NCI-H748 (cell line): ENCODE measurements at regions not wholly inside any gene's neighbourhood (a gene's known extent, or its start where the extent isn't known, plus 50 kb on each side); places are given as distances from the start of the nearest gene placed in this dataset.
"Not testable (repeated sequence)": the region's sequence is repeated elsewhere in the genome, so short reads cannot be mapped to it uniquely, and the experiment has no call there.

Source experiments
- DNase-seq: peaks from one replicate; lab custom pipeline; 2025; ENCODE audit not compliant: unreplicated experiment; lab: John Stamatoyannopoulos, UW

- peak; percentile 52 for DNase-seq
Observed at GRCh38 chr10:130345728-130346127, 209.5 kb downstream of the GLRX3 start.

DNA sequence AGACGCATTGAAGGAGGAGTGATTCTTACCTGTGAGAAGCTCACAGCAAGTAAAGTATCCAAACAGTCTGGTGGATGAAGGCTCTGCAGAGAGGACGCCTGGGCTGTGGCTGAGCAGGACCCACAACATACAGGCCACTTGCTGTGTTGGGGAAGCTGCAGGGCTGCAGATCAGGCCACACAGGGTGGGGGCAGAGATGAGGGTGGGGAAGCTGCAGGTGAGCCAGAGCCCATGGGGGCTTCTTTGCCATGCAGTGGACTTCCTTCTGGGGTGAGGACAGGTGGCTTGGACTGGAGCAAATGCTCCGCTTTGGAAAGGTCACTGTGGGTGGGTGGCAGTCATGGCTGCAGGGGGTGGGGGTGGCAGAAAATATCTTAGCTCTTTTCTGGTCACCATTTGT lies 214.8 kb downstream of the GLRX3 start:
- DNase-seq: no peak

DNA sequence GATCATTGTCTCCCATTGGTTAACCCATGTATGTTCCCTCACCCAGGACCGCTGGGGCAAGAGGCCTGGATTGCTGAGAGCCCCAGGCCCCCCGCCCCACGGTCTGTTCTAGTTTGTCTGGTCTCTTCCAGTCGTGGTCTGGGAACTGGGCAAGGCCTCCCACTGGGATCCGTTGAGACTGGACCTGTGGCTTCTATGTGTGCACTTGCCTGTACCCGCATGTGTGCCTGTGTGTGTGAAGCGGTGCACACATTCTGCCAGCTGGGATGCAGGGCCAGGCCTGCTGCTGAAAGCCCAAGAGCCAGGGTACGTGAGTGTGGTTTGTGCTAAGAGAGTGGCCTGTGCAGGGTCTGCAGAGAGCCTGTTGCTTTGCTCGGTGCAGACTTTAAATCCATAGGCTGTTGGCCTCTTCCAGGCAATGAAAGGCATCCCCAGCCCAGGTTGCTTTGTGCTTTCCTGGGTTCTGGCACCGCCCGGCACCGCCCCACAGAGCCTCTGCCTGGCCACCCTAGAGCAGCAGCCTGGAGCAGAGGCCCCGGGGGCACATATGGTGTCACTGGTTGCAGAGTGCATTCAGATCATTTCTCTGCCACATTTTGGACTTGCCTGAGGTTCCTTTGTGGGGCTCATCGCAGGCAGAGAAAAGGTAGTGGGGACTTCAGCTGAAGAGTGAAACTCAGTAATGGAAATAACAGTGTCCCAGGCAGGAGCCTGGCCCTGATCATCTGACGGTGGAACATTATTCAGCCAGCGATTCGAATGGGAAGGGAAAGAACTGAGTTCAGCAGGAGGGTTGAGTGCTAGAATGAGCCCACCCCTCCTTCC lies 215.5 kb downstream of the GLRX3 start:
- no peak for DNase-seq

- no peak for DNase-seq
Observed at GRCh38 chr10:130352291-130352645, 216.1 kb downstream of the GLRX3 start.

- DNase-seq: peak; percentile 24
Observed at GRCh38 chr10:130353928-130354572, 217.9 kb downstream of the GLRX3 start.

DNA sequence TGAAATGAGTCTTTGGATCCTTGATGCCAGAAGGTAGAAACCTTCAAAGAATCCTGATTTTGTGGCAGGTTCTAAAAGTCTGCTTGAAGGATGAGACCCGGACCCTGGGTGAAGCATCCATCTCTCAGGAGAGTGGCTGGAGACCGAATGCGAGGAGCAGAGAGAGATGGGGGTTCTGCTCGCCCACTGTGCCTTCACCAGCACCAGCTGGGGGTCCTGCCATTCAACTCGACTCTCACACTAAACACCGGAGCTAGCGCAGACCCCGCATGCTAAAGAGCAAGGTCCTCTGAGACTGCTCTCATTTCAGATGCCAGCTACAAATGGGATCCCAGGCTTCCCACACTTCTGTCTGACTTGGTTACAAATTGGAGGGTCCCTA lies 218.4 kb downstream of the GLRX3 start:
- no peak for DNase-seq

GRCh38 chr10:130354976-130355795 lies 219.0 kb downstream of the GLRX3 start:
- DNase-seq: no peak

DNA sequence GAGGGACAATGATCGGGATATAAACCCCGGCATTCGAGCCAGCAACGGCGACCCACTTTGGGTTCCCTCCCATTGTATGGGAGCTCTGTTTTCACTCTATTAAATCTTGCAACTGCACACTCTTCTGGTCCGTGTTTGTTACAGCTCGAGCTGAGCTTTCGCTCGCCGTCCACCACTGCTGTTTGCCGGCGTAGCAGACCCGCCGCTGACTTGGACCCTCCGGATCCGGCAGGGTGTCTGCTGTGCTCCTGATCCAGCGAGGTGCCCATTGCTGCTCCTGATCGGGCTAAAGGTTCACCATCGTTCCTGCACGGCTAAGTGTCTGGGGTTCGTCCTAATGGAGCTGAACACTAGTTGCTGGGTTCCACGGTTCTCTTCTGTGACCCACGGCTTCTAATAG lies 220.2 kb downstream of the GLRX3 start:
- not testable (repeated sequence) for DNase-seq

DNA sequence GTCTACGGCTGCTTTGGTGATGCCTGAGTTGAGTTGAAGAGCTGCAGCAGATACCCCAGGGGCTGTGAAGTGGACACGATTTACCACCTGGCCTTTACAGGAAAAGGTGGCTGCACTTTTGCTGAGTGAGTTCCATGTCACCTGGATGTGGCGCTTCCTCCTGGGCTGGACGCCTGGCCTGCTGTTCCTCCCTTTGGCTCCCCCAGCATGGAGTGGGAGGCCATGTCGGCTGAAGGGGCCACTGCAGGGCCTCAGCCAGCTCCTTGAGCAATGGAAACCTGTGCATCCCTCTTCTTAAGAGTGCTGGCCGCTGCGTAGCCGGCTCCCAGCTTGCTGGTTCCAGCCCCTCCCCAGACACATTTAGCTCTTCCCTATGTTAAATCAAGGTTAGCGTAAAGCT lies 221.0 kb downstream of the GLRX3 start:
- DNase-seq: no peak

GRCh38 chr10:130357951-130358350 lies 221.8 kb downstream of the GLRX3 start:
- DNase-seq: no peak

GRCh38 chr10:130358981-130359650 lies 222.9 kb downstream of the GLRX3 start:
- no peak for DNase-seq

GRCh38 chr10:130359711-130360110 lies 223.5 kb downstream of the GLRX3 start:
- DNase-seq: no peak

GRCh38 chr10:130360826-130361311 lies 224.7 kb downstream of the GLRX3 start:
- DNase-seq: peak; percentile 62

GRCh38 chr10:130361351-130362105 lies 225.3 kb downstream of the GLRX3 start:
- DNase-seq: no peak

GRCh38 chr10:130362308-130362761 lies 226.1 kb downstream of the GLRX3 start:
- peak; percentile 53 for DNase-seq

- no peak for DNase-seq
Observed at GRCh38 chr10:130363051-130363450, 226.9 kb downstream of the GLRX3 start.

- no peak for DNase-seq
Observed at GRCh38 chr10:130363899-130364445, 227.8 kb downstream of the GLRX3 start.

DNA sequence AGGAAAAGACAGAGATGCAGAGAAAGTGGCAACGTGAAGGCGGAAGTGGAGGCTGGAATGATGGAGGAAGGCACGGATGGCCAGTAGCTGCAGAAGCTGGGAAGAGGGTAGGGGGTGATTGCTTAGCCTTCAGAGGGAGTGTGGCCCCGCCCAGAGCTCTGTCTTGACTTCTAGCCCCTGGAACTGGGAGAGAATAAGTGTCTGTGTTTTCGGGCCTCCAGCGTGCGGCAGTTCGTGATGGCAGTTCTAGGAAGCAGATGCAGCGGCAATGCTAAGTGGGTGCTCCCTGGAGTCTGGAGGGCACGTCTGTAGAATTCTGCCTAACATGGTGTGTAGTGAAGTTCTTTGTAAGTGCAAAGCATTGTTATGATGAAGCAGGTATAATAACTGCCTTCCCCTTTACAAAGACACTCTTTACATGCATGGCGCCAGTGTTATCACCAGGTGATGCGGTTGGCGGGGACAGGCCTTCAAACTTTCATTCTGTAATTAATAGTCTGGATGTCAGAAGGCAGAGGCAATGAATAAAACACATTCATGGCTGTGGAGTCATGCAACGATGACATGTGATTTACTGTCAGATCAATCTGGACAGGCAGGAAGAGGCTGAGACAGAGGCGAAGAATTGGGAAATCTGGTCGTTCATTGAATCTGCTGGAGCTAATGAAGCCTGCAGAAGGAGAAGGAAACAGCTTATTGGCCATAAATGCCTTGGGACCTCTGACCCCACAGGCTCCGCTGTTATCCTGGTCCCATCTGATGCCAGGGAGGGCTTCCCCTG lies 228.6 kb downstream of the GLRX3 start:
- peak; percentile 47 for DNase-seq
